ENCODE measurements at regions not wholly inside any gene's neighbourhood (a gene's known extent, or its start where the extent isn't known, plus 50 kb on each side); places are given as distances from the start of the nearest gene placed in this dataset.

DNA sequence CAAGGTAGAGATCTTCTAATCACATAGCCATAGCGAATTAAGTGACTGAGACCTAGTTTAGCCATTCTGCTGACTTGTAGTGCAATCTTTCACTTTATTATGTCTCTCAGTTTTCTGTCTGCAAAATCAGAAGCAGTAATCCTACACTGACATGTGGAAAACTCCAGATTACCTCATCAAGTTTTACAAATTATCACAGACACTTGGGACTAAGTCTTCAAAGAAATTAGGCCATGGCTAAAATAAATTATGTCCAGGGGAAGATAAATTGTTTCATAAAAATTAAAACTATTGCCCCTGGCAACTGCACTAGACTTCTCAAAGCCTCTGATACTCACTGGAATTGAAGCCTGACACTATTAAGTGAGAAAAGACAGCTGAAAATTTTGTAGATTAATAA is 129.9 kb upstream of the RGMB start:
- TF ChIP-seq POLR2A (IDR thresholded peaks at IDR 0.05; ENCODE audit: low read depth, low read length), result no peak
- no peak for TF ChIP-seq TAF1 (IDR thresholded peaks at IDR 0.05; ENCODE audit: low read depth, low read length)
